ENCODE measurements at regions not wholly inside any gene's neighbourhood (a gene's known extent, or its start where the extent isn't known, plus 50 kb on each side); places are given as distances from the start of the nearest gene placed in this dataset.

- Histone ChIP-seq H3K9ac (ENCODE audit: low read length) (no peak overlapping the region), H3F3A (ENCODE audit: insufficient read depth, low read length) (no peaks in the 10 kb centered on the region), H3K4me2 (ENCODE audit: low read length) (no peak overlapping the region), H3K9me3 (ENCODE audit: low read length) (no peaks in the 10 kb centered on the region), H3K27ac (ENCODE audit: low read depth, low read length, poor library complexity, severe bottlenecking) (no peak overlapping the region), H2AFZ (ENCODE audit: low read length) (no peak overlapping the region), H3K4me3 (ENCODE audit: low read depth, low read length, poor library complexity, severe bottlenecking) (no peak overlapping the region), H3K9me2 (ENCODE audit: low read depth, low read length) (no peaks in the 10 kb centered on the region), H3K4me1 (ENCODE audit: insufficient read depth, low read length, severe bottlenecking) (no peaks in the 10 kb centered on the region), H4K20me1 (ENCODE audit: insufficient read depth, low read length) (no peaks in the 10 kb centered on the region), H3K27me3 (ENCODE audit: insufficient read depth, low read length) (no peaks in the 10 kb centered on the region), H3K36me3 (ENCODE audit: insufficient read depth, low read length) (no peaks in the 10 kb centered on the region), H3K79me2 (ENCODE audit: insufficient read depth, low read length) (no peaks in the 10 kb centered on the region)
- no peak for TF ChIP-seq EZH2 (IDR thresholded peaks at IDR 0.05; ENCODE audit: borderline replicate concordance, low read length)
- no peak for TF ChIP-seq CTCF (IDR thresholded peaks at IDR 0.05; ENCODE audit: low read length)
These were observed 134.6 kb upstream of the PDE4B start for GRCh38 chr1:65658122-65658521.

GRCh38 chr1:65668368-65668767 is 124.3 kb upstream of the PDE4B start:
- Histone ChIP-seq H3K4me3 (ENCODE audit: low read depth, low read length, poor library complexity, severe bottlenecking) (no peak overlapping the region), H3K4me2 (ENCODE audit: low read length) (no peak overlapping the region), H4K20me1 (ENCODE audit: insufficient read depth, low read length) (no peaks in the 10 kb centered on the region), H3K79me2 (ENCODE audit: insufficient read depth, low read length) (no peaks in the 10 kb centered on the region), H3K9me2 (ENCODE audit: low read depth, low read length) (no peaks in the 10 kb centered on the region), H3K9ac (ENCODE audit: low read length) (no peak overlapping the region), H3K4me1 (ENCODE audit: insufficient read depth, low read length, severe bottlenecking) (no peaks in the 10 kb centered on the region), H3K27ac (ENCODE audit: low read depth, low read length, poor library complexity, severe bottlenecking) (no peak overlapping the region), H3K9me3 (ENCODE audit: low read length) (no peaks in the 10 kb centered on the region), H3K27me3 (ENCODE audit: insufficient read depth, low read length) (no peaks in the 10 kb centered on the region), H3F3A (ENCODE audit: insufficient read depth, low read length) (no peaks in the 10 kb centered on the region), H3K36me3 (ENCODE audit: insufficient read depth, low read length) (no peaks in the 10 kb centered on the region), H2AFZ (ENCODE audit: low read length) (no peak overlapping the region)
- TF ChIP-seq CTCF (IDR thresholded peaks at IDR 0.05; ENCODE audit: low read length) (no peak), EZH2 (IDR thresholded peaks at IDR 0.05; ENCODE audit: borderline replicate concordance, low read length) (no peak)

- TF ChIP-seq CTCF (IDR thresholded peaks at IDR 0.05; ENCODE audit: low read length) (no peak), EZH2 (IDR thresholded peaks at IDR 0.05; ENCODE audit: borderline replicate concordance, low read length) (no peak)
- Histone ChIP-seq H3K36me3 (ENCODE audit: insufficient read depth, low read length) (no peaks in the 10 kb centered on the region), H3K9me3 (ENCODE audit: low read length) (no peaks in the 10 kb centered on the region), H3K9me2 (ENCODE audit: low read depth, low read length) (no peaks in the 10 kb centered on the region), H3K27ac (ENCODE audit: low read depth, low read length, poor library complexity, severe bottlenecking) (no peak overlapping the region), H3K4me2 (ENCODE audit: low read length) (no peak overlapping the region), H3K9ac (ENCODE audit: low read length) (no peak overlapping the region), H3K4me1 (ENCODE audit: insufficient read depth, low read length, severe bottlenecking) (no peaks in the 10 kb centered on the region), H2AFZ (ENCODE audit: low read length) (no peak overlapping the region), H3K79me2 (ENCODE audit: insufficient read depth, low read length) (no peaks in the 10 kb centered on the region), H3K27me3 (ENCODE audit: insufficient read depth, low read length) (no peaks in the 10 kb centered on the region), H4K20me1 (ENCODE audit: insufficient read depth, low read length) (no peaks in the 10 kb centered on the region), H3K4me3 (ENCODE audit: low read depth, low read length, poor library complexity, severe bottlenecking) (no peak overlapping the region), H3F3A (ENCODE audit: insufficient read depth, low read length) (no peaks in the 10 kb centered on the region)
These were observed 122.2 kb upstream of the PDE4B start for GRCh38 chr1:65670518-65670917.
